ENCODE measurements at regions not wholly inside any gene's neighbourhood (a gene's known extent, or its start where the extent isn't known, plus 50 kb on each side); places are given as distances from the start of the nearest gene placed in this dataset.

DNA sequence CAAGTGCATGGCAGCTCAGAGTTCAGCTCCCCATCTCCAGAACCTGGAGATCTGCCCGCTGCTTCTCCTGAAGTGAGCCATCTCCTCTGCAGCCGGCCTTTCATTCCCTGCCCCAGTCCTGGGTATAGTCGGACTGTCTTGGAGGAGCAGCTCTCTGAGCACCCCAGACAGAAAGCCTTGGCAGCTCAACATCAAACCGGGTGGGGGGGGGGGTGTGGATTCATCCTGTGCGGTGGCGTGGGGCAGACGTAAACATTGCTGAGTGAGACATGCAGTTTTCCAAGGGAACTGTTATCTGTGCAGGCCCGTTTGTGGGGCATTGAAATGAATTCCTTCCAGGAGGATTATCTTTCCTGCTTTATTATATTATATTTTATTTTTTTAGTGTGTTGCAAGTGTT is 125.9 kb upstream of the MYCN start:
- TF ChIP-seq, protein P1, sequence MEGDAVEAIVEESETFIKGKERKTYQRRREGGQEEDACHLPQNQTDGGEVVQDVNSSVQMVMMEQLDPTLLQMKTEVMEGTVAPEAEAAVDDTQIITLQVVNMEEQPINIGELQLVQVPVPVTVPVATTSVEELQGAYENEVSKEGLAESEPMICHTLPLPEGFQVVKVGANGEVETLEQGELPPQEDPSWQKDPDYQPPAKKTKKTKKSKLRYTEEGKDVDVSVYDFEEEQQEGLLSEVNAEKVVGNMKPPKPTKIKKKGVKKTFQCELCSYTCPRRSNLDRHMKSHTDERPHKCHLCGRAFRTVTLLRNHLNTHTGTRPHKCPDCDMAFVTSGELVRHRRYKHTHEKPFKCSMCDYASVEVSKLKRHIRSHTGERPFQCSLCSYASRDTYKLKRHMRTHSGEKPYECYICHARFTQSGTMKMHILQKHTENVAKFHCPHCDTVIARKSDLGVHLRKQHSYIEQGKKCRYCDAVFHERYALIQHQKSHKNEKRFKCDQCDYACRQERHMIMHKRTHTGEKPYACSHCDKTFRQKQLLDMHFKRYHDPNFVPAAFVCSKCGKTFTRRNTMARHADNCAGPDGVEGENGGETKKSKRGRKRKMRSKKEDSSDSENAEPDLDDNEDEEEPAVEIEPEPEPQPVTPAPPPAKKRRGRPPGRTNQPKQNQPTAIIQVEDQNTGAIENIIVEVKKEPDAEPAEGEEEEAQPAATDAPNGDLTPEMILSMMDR (IDR thresholded peaks at IDR 0.05): no peak
- no peak for DNase-seq (ENCODE audit: low spot score)
- no peak for ATAC-seq (ENCODE audit: low FRiP score)

DNA sequence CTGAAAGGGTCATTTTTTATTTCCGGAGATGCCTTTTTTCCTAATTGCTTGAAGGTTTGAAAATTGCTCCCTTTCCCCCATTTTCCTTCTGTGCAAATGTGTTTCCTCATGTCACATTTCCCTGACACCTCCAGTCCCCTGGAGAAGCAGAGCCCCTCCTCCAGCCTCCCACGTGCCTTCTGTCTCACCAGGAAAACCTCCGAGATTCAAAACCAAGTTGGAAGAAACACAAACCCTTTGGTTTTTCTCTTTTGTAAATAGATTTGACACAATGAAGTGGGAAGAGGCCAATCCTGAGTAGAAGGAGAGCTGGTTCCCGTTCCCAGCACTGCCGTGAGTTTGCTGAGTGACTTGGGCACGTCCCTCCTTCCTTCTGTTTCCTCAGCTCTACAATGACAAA is 125.4 kb upstream of the MYCN start:
- ATAC-seq (ENCODE audit: low FRiP score) (no peak), DNase-seq (ENCODE audit: low spot score) (no peak)
- TF ChIP-seq, protein P1 (IDR thresholded peaks at IDR 0.05): no peak

DNA sequence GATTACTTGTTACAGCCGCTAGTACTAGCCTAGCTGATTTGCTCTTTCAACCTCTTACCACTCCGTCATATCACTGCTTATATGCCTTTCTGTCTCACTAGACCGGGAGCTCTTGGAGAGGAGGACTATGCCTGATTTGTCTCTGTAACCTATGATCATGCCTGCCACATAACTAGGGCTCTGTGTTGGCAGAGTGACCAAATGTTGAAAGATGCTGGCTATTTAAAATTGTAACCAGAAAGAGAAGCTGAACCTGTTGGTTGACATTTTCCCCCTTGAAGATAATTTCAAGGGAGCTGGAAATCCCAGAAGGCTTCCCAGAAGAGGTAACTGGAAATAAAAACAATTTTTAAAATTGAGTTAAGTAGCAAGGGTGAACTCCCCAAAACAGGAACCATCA is 124.1 kb upstream of the MYCN start:
- DNase-seq (ENCODE audit: low spot score) (no peak), ATAC-seq (ENCODE audit: low FRiP score) (no peak)
- TF ChIP-seq, protein P1 (IDR thresholded peaks at IDR 0.05): no peak

GRCh38 chr2:15816674-15817406 is 123.5 kb upstream of the MYCN start:
- TF ChIP-seq, protein P1 (IDR thresholded peaks at IDR 0.05): no peak
- ATAC-seq (ENCODE audit: low FRiP score) (no peak), DNase-seq (ENCODE audit: low spot score) (no peak)

DNA sequence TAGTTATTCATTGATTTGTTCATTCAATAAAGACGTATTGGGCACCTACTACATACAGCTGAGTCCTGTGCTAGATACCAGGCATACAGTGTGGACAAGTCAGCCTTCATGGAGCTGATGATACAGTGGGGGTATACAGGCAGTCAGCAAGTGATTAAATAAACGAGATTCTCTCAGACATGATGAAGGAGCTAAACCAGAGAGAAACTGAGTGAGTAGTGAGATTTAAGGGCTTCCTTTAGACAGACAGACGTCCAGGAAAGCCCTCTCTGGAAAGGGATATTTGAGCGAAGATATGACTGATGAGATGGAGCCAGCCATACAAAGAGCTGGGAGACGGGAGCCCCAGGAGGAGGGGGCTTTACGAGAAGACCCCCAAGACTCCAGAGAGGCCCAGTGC is 122.6 kb upstream of the MYCN start:
- TF ChIP-seq, protein P1 (IDR thresholded peaks at IDR 0.05): no peak
- no peak for DNase-seq (ENCODE audit: low spot score)
- no peak for ATAC-seq (ENCODE audit: low FRiP score)

DNA sequence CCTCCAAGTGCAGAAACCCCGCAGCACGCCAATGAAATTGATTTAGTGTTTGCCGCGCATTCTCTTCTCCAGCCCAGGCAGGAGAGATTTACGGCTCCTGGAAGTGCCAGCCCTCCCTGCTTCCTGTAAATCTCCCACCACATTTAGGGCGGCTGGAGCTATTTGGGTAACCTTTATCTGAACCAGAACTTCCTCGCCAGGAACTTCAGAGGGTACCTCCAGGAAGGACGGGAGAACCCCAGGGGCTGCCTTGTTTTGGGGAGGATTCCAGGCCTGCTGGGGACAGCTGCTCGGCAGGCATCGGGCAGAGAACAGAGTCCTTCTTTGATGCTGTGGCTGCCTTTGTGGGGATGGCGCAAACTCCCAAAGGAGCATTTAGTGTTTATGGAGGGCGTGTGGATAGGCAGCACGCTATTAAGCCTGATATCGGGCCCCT is 122.0 kb upstream of the MYCN start:
- ATAC-seq (ENCODE audit: low FRiP score): no peak
- TF ChIP-seq, protein P1 (IDR thresholded peaks at IDR 0.05): no peak

GRCh38 chr2:15818881-15819280 is 121.5 kb upstream of the MYCN start:
- ATAC-seq (ENCODE audit: low FRiP score) (no peak), DNase-seq (ENCODE audit: low spot score) (no peak)
- TF ChIP-seq, protein P1 (IDR thresholded peaks at IDR 0.05): no peak

More for the DNA sequence above, 122.0 kb upstream of the MYCN start:
- DNase-seq (ENCODE audit: low spot score): no peak
